OCI-M2 (cell line): ENCODE measurements at regions not wholly inside any gene's neighbourhood (a gene's known extent, or its start where the extent isn't known, plus 50 kb on each side); places are given as distances from the start of the nearest gene placed in this dataset.
"Not testable (repeated sequence)": the region's sequence is repeated elsewhere in the genome, so short reads cannot be mapped to it uniquely, and the experiment has no call there.

Experiments
- DNase-seq: peaks from one replicate; lab custom pipeline; 2025; ENCODE audit not compliant: unreplicated experiment; lab: John Stamatoyannopoulos, UW

DNA sequence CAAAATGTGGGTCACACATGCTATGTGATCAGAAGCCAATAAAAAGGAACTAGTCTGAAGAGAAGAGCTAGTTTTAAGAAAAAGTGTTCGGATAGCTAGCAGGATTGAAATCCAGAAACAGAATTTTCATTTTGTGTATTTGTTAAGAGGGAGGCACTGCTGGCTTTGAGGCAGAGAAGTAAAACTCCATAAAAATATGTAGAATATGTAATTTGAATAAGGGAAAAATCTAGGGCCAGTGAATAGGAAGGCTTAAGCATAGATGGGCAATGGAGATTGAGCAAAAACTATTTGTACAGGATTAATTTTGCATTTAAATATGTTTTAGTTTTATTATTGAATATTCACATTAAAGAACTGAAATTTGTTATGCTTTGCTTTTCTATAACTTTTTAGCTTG lies 399.9 kb upstream of the PITX2 start:
- DNase-seq = no peak

DNA sequence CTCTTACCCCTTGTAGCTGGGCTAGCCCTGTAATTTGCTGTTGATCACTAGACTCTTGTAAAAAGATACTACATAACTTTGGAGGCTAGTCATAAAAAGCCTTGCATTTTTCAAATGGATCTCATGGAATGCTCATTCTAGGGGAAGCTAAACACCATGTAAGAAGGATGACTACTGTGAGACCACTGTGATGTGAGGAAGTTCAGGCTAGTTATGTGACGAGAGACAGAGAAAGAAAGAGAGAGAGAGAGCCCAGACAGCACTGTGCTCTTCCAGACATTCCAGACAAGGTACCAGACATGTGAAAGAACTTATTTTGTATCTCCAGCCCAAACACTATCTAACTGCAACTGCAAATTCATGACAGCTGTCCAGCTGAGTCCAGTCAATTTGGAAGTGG lies 404.6 kb upstream of the PITX2 start:
- DNase-seq = no peak

DNA sequence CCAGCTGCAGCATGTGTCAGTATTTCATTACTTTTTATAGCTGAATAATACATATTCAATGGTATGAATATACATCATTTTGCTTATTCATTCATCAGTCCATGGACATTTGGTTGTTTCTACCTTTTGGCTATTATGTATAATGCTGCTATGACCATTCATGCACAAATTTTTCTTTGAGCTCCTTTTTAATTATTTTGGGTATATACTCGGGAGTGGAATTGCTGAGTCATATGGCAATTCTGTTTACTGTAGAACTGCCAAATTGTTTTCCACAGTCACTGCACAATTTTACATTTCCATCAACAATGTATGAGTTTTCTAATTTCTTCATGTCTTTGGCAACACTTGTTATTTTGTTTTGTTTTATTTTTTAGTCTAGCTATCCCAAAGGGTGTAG lies 405.9 kb upstream of the PITX2 start:
- no peak for DNase-seq

DNA sequence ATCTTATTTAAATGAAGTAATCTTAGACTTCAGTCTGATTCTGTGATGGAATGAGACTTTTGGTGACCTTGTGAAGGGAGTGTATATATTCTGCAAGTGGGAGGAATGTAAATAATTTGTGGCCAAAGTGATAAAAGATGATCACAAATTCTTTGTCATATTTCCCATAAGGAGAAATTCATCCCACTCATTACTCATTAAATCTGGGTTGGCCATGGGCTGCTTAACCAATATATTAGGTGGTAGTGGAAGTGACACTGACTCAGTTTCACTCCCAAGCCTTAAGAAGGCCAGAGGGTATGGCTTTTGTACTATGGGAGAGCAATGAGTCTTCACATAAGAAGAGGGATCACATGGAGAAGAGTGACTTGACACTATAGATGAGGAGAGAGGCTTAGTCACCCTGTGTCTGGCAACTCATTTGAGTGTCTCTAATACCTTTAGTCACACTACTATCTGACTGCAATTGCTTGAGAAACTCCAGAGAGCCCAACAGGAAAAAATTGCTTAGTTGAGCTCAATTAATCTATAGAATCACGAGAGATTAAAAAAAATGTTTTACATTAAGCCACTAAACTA lies 408.2 kb upstream of the PITX2 start:
- DNase-seq = no peak

DNA sequence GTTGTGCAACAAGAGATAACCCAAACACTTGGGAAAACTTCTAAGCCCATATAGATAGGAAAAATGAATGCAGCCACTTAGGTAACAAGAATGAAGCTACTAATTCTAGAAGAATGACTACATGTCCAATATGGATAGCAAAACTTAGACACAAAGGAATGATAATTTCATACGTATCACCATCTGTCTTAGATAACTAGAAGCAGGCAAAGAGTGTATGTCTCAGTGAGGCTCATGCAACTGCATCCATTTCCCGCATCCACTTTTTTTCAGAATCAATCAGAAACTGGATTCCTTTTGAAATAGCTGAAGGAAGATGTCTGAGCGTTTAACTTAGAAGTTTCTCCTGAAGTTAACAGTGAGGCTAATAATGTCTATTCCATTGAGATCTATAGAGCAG lies 408.7 kb upstream of the PITX2 start:
- DNase-seq = no peak

DNA sequence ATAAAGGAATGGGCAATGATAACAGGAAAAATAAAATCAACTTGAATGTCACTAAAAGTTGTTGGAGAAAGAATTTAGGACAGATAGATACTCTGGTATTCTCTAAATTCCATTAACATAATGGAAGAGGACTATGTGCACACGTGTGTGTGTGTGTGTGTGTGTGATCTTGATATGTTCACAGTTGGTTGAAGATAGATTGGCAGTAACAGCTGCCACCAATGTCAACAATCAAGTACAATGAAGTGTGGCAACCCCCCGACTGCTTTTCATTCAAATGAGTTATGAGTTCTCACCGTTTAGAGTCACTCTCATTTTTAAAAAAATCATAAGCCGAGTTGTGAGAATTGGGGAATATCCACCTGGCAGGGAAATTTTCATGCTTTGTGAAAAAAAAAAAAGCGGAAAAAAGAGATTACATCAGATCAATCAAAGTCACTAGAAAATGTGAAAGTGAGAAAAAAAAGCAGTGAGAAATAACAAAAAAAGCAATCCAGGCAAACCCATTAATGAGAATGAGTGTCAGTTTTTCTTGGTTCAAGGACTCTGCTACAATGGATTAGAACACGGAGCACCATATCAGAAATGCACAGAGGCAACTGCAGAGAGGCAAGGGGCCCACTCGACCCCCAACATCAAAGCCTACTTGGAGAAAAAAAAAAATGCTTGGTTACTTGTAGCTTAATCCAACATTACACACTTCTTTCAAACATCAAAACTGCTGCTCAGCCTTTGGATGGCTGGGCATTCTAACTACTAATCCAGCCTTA lies 414.9 kb upstream of the PITX2 start:
- no peak for DNase-seq

DNA sequence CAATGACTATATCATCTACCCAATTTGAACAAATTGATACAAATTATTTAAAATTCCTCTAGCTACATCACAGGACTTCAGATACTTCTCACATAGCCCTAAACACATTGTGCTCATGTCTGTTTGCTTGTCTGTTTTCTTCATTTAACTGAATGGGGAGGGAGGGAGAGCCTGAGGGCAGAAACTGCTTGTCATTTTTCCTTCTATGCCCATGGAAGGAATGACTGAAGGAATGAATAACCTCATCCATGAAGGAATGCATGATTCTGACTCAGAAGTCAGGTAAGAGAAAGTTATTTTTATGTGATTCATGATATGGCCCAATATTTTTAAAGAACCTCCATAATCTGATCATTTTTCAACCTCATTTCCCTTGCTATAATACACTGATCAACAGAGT lies 418.0 kb upstream of the PITX2 start:
- no peak for DNase-seq

DNA sequence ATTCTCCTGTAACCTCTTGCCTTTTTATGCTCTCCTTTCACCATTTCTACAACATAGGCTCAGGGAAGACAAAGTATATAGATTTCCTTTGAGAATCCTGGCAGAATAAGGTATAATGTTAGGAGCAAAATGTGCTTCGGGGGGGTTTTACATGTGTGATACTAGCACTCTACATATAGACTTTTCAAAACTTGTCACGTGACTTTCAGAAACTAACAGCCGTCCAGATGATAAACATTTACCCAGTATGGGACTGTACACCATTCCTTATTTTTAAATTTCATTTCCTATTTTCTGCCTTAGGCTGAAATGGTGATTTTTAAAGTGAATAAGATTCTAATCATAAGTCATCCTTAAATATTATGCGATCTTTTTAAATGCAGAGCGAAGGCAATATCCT lies 420.4 kb upstream of the PITX2 start:
- no peak for DNase-seq

DNA sequence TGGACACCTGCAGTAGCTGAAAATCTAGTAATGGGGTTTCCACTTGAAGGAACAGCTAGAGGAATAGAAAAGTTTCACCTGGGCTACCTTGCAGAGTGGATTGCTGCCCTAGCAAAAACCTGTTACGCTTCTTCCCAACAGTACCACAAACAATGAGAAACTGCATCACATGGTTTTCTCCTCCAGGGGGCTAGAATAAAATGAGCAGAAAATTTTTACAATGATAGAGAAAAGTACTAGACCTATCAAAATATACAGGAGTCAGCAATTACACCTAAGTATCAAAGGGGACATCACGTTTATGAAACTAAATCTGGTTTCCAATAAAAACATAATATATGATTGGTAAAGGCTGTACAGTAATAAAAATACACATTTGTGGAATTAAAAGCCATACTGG lies 423.1 kb upstream of the PITX2 start:
- no peak for DNase-seq

DNA sequence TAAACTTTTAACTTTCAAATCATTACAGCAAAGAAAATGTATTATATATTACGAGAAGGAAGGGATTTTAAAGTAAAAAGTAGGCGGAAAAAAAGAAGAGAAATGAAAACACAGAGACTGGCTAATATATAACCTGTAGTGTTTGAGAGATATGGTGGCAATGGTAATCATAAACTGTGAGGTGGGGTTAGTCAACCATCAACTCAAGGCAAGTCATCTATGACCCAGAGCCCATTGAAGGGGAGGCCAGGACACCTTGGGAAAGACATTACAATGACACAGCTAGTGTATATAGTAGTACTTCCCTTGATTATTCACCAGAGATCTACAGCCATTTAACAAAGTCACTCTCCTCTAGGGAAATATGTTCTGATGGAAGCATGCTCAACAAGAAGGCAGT lies 423.9 kb upstream of the PITX2 start:
- no peak for DNase-seq

DNA sequence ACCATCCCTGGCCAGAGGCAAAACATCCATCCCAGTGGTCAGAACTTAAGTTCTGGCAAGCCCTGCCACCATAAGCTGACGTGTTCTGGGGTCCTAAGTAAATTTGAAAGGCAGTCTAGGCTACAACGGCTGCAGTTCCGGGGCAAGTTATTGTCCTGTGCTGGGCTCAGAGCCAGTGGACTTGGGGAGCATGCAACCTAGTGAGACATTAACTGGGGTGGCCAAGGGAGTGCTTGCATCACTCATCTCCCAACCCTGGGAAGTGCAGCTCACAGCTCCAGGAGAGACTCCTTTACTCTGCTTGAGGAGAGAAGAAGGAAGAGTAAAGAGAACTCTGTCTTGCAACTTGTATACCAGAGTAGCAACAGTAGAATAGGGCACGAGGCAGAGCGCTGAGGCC lies 425.4 kb upstream of the PITX2 start:
- DNase-seq = no peak

DNA sequence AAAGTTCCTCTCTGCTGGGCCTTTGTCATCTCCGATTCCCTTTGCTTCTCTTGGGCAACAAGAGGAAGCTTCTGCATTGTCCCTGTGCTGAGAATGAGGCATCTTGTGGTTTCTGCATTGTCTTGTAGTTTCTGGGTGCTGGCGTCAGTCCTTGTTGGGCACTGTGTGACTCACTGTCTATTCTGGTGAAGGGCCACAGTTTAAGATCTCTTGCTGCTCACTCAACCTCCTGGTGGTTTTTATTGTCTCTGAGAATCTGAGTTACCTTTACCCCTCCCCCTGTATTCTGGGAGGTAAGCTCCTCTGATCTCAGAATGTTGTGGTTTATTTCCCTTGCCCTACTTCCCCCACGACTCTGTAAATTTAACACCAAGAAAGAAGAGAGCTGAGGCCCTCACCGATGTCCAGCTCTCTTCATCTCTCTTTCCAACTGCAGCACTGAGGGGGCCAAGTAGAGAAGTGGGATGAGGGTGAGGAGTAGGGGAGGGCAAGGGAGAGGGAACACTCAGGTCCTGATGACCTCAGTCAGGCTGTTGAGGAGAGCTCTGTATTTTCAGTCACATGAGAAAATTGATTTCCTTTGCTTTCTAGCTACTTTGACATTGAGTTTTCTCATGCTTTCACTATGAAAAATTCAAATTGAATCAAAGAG lies 441.6 kb upstream of the PITX2 start:
- DNase-seq = no peak

DNA sequence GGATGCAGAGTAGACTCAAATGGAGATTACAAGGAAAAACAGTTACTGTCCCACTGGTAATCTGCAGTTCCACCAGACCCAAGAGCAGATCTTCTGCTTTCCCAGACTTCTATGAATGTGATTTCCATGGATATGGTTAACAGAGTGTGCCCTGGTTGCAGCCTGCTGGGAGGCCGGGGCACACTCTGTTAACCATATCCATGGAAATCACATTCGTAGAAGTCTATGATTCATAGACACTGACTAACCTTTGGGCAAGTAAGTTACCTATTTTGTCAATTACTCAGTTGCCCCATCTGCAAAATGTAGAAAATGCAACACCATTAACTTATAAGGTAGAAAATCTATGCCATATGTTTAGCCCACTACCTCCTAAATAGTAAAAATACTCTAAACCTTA lies 443.1 kb upstream of the PITX2 start:
- no peak for DNase-seq

DNA sequence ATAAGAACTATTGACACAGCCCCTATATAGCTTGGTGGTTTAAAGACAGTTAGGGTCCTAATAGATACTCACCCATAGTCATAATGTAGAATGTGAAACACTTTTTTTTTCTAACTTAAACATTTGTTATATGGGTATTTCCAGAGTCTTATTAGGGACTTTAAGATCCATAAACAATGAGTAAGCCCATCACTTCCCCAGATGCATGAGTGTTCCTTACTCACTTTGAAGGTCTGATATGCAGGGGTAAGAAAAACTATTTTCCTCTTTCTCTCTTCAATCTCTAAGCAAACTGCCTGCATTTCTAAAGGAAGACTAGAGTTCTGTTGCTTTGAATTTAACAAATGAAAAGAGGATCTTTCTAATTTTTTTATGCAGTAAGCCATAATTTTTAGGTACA lies 443.6 kb upstream of the PITX2 start:
- no peak for DNase-seq

DNA sequence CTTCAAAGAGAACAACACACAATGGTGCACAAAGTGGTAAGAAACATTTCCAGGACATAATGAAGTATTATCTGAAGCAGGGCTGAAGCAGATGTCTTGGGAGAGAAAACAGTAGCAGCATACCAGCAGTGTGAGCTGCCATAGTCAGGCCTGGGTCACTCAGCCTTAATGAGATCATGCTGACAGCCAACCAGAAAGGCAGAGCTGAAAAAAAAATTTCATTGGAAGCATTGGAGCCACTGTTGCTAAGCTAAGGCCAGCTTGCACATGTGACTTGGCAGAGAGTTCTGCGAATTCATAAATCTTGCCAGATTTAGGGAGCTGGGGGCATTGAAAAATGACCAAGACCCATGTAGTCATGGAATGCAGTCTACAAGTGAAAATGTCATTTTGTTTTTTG lies 444.0 kb upstream of the PITX2 start:
- no peak for DNase-seq

DNA sequence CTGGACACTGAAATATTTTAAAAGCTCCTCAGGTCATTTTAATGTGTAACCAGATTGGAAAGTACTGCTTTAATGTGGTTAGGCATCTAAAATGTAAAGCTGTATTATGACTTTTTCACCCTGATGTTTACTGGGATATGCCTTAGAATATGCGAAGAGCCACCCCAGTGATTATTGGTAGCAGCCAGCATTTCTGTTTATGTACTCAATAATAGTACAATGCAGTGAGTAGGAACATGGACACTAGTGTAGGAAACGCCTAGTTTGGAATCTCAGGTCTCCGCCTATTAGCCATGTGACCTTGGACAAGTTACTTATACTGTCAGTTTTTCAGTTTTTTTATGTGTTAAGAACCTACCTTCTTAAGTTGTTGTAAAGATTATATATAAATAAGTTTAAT lies 446.0 kb upstream of the PITX2 start:
- DNase-seq = no peak

DNA sequence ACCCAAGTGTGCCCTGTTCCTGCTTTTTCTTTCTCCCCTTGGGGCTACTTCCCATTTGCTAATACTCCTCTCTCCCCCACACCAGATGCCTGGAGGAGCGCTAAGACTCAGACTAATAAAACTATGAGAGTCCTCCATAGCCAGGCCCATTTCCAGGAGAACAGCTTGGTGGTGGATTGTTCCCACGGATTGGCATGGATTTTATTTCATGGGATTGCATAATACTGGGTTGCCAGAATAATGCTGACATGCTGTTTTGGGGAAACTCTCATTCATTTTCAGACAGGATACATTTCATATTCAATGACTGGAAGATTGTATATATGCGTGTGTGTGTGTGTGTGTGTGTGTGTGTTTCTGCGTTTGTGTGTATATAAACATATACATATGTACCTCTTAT lies 447.5 kb upstream of the PITX2 start:
- DNase-seq = no peak

DNA sequence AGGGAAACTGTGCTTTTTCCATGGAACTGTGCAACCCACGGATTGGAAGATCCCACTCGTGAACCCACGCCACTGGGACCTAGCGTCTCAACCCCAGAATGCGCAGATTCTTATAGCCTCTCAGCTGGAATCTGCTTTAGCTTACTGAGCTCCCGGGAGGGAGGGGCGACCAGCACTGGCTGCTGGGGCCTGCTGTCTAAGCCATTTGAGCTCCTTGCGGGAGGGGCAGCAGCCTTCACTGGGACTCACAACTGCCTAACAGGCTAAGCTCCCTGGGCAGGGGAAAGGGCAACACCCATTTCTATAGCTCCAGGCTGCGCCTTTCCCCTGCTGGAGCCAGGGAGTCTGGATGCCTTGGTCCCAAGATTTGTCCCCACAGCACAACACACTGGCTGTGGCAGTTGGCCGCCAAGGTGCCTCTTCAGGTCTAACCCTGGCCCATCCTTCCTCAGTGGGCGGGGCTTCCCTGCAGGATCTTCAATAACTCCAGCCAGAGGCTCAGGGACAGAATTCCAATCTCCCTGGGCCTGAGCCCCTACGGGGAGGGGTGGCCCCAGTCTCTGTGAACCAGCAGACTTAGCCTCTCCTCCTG lies 451.7 kb upstream of the PITX2 start:
- DNase-seq = no peak

DNA sequence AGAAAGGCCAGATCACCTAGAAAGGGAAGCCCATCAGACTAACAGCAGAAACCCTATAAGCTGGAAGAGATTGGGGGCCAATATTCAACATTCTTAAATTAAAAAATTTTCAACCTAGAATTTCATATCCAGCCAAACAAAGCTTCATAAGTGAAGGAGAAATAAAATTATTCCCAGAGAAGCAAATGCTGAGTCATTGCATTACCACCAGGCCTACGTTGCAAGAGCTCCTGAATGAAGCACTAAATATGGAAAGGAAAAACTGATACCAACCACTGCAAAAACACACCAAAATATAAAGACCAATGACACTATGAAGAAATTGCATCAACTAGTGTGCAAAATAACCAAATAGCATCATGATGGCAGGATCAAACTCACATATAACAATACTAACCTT lies 453.4 kb upstream of the PITX2 start:
- not testable (repeated sequence) for DNase-seq

DNA sequence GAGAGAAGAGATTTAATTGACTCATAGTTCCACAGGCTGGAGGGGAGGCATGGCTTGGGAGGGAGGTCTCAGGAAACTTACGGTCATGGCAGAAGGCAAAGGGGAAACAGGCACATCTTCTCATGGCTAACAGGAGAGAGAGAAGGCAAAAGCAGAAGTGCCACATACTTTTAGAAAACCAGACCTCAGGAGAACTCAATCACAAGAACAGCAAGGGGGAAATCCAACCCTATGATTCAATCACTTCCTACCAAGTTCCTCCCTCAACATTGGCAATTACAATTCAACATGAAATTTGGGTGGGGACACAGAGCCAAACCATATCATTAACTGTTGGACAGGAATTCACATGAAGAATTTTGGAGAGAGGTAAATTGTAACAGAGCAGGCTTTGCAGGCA lies 485.3 kb upstream of the PITX2 start:
- DNase-seq = no peak

DNA sequence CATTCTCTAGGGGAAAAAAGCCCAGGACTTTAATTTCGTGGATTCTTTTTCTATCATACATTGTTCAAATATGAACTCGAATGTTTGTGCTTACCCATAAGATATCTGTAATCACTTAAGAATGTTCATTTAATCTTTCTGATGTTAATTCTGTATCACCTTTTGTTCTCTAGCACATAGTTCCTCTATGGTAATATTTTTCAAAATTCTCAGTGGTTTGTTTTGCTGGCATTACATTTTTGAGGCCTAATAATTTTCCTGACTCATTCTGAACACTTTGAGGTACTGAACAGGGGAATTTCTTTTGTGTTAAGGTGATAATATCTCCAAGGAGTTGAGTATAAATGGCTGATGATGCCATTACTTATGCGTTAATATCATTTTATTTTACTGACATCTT lies 490.7 kb upstream of the PITX2 start:
- DNase-seq = no peak

DNA sequence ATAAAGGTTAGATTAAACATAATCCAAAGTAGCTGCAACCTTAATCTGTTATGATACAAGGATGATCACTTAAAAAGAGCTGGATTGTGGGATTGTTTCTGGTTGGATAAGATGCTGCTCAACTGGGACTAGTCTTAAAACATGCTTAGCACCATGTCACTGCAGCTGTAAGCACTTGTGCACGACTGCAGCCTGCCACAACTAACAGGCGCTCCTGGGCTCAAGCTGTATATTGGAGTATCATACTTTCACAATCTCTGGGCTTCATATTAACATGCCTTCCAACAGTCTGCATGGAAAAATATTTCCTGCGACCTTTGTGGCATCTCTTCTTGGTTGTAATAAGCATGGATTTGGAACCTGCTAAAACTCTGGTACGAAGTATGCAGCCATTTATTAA lies 493.0 kb upstream of the PITX2 start:
- DNase-seq = no peak
